ENCODE measurements at regions not wholly inside any gene's neighbourhood (a gene's known extent, or its start where the extent isn't known, plus 50 kb on each side); places are given as distances from the start of the nearest gene placed in this dataset.

DNA sequence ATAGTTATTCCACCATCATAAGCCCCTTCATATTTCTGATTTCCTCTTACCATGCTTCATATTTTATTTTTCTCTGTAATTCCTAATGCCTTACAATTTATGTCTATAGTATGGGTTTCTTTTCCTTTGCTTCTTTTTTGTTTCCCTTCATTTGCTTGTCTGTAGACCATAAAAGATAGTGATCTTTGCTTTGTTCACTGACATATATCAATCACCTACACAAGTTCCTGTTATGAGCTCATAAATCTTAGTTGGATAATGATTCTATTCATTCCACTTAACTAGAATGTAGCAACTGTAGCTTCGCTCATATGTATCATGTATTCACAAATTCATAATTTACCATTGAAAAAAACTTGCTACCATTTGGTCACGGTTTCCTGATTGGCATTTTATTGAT lies 388.8 kb upstream of the ATXN7L3B start:
- TF ChIP-seq EZH2 (IDR thresholded peaks at IDR 0.05; ENCODE audit: insufficient read depth, poor library complexity, severe bottlenecking) (no peak), EZH2phosphoT487 (IDR thresholded peaks at IDR 0.05; ENCODE audit: insufficient read depth, low read depth) (no peak)

Data from GM23248 (cell line).